ENCODE measurements at regions not wholly inside any gene's neighbourhood (a gene's known extent, or its start where the extent isn't known, plus 50 kb on each side); places are given as distances from the start of the nearest gene placed in this dataset.

DNA sequence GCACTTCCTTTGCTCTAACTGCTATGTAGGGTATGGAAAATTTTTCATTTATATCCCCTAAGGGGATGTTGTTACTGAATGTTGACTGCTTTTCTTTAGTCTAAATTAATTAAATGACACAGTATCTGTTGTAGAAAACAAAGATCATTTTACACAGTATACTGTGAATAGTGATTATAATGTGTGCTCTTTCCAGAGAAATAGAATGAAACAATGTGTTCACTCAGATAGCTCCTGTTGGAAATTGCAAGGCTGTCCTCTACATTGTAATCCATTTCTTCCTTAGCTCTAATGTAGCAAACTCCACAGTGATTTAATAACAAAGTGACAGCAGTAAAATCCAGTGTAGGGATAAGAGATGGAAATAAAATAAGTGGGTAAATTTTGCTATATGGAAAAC, 159.0 kb upstream of the VEPH1 start:
- Histone ChIP-seq H2AFZ (ENCODE audit: low read length) (no peak overlapping the region), H3K4me3 (ENCODE audit: extremely low read depth in 1 of 4, insufficient read depth in 2 of 4, low read depth in 3 of 4, low read length in 4 of 4) (no peak overlapping the region), H3K27me3 (replicated peaks in 1 of 4; ENCODE audit: control insufficient read depth in 3 of 4, extremely low read depth in 1 of 4, insufficient read depth in 3 of 4, low read length in 3 of 4) (no peaks in the 10 kb centered on the region)
- TF ChIP-seq, protein P1, sequence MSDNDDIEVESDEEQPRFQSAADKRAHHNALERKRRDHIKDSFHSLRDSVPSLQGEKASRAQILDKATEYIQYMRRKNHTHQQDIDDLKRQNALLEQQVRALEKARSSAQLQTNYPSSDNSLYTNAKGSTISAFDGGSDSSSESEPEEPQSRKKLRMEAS (IDR thresholded peaks at IDR 0.05), result no peak
- TF ChIP-seq KDM1A (IDR thresholded peaks at IDR 0.05; ENCODE audit: borderline replicate concordance, low read length) (no peak), MAFK (IDR thresholded peaks at IDR 0.05; ENCODE audit: low read depth, low read length) (no peak), NANOG (IDR thresholded peaks at IDR 0.05; ENCODE audit: insufficient read depth, low read depth, low read length, poor library complexity, severe bottlenecking) (no peak)

More for the DNA sequence above, 159.0 kb upstream of the VEPH1 start:
- Histone ChIP-seq H3K27ac (ENCODE audit: low read depth, low read length) (no peak overlapping the region), H3K18ac (ENCODE audit: extremely low read depth, low read length) (no peak overlapping the region), H3K36me3 (ENCODE audit: control insufficient read depth in 2 of 4, insufficient read depth in 4 of 4, low read length in 3 of 4) (no peaks in the 10 kb centered on the region), H4K20me1 (replicated peaks in 1 of 2; ENCODE audit: control insufficient read depth in 1 of 2, insufficient read depth in 2 of 2, low read length in 2 of 2) (no peaks in the 10 kb centered on the region), H3K23ac (ENCODE audit: insufficient read length) (no peak overlapping the region), H3K56ac (replicated peaks; ENCODE audit: insufficient read length, low read depth, low read length) (no peak overlapping the region), H4K8ac (ENCODE audit: extremely low read depth, insufficient read depth, low read length) (no peak overlapping the region), H2AK5ac (ENCODE audit: low read depth, low read length) (no peak overlapping the region), H2BK12ac (ENCODE audit: low read depth, low read length) (no peak overlapping the region), H3K23me2 (ENCODE audit: low read depth, low read length) (no peaks in the 10 kb centered on the region), H4K91ac (replicated peaks; ENCODE audit: insufficient read length, low read length) (no peak overlapping the region), H3K14ac (ENCODE audit: insufficient read length) (no peak overlapping the region), H3K9ac (replicated peaks in 1 of 4; ENCODE audit: extremely low read depth in 1 of 4, low read depth in 3 of 4, low read length in 3 of 4) (no peak overlapping the region), H2BK120ac (replicated peaks; ENCODE audit: low read depth, low read length) (no peak overlapping the region), H3K79me1 (ENCODE audit: low read depth, low read length) (no peaks in the 10 kb centered on the region), H3K4me1 (replicated peaks in 1 of 4; ENCODE audit: control insufficient read depth in 3 of 4, insufficient read depth in 4 of 4, low read length in 3 of 4) (no peaks in the 10 kb centered on the region), H3K4me2 (ENCODE audit: insufficient read depth in 1 of 2, low read depth in 2 of 2, low read length in 2 of 2) (no peak overlapping the region), H3K9me3 (ENCODE audit: insufficient read depth in 2 of 2, low read depth in 1 of 2, low read length in 1 of 2) (no peaks in the 10 kb centered on the region), H4K5ac (ENCODE audit: insufficient read length, low read depth, low read length) (no peak overlapping the region), H2BK5ac (ENCODE audit: low read depth, low read length) (no peak overlapping the region), H2BK20ac (ENCODE audit: low read length) (no peak overlapping the region), H3K4ac (replicated peaks; ENCODE audit: insufficient read length, low read depth, low read length) (no peak overlapping the region), H2BK15ac (ENCODE audit: low read length) (no peak overlapping the region), H3K79me2 (ENCODE audit: control insufficient read depth in 1 of 2, insufficient read depth in 2 of 2, low read length in 2 of 2) (no peaks in the 10 kb centered on the region)
- no peak for FAIRE-seq
- DNase-seq (ENCODE audit: low read depth in 1 of 2, low spot score in 2 of 2), result no peak
- POLR2A ChIA-PET (ENCODE audit: partially characterized antibody), result interaction anchor here (0.6 kb wide), 1 partner anchor 115 kb away, joined by 3 read pairs; no protein-coding TSS in a partner anchor
- CTCF ChIA-PET (ENCODE audit: partially characterized antibody), result no interaction called here
